ENCODE measurements at regions not wholly inside any gene's neighbourhood (a gene's known extent, or its start where the extent isn't known, plus 50 kb on each side); places are given as distances from the start of the nearest gene placed in this dataset.

GRCh38 chr2:44889096-44889495 lies 52.4 kb upstream of the SIX3 start:
- TF ChIP-seq CTCF (conservative IDR thresholded peaks at IDR 0.05; ENCODE audit: low read length) (no peak), EZH2phosphoT487 (IDR thresholded peaks at IDR 0.05; ENCODE audit: borderline replicate concordance) (no peak)

Measured in Loucy (cell line).